ENCODE measurements at regions not wholly inside any gene's neighbourhood (a gene's known extent, or its start where the extent isn't known, plus 50 kb on each side); places are given as distances from the start of the nearest gene placed in this dataset.

DNA sequence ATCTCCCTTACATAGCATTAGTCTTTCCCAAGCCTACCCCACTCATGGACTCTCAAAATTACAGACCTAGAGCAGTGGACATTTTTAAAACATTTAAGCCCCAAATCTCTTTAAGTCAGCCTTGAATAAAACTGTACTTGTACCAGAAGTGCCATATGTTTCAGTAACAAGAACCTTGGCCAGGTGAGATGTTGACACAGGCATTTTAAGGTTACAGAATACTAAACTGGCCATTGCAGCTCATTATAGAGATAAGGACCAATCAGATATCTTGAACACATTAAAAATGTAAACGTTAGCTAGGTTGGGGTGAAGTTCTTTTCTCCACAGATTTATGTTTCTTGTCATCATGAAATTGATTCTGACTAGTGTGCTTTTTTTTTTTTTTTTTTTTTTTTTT, 103.8 kb upstream of the MIER3 start:
- no peak for DNase-seq (ENCODE audit: low read depth in 2 of 2)
- no peak overlapping the region for H3K4me3 ChIP-seq (replicated peaks in 1 of 2; ENCODE audit: low read depth in 2 of 2, low read length in 2 of 2)
- no peak for TF ChIP-seq CTCF (IDR thresholded peaks at IDR 0.05; ENCODE audit: low read depth, low read length)

GRCh38 chr5:57063773-57064172, 110.1 kb upstream of the GPBP1 start:
- no peak for TF ChIP-seq CTCF (IDR thresholded peaks at IDR 0.05; ENCODE audit: low read depth, low read length)
- no peak overlapping the region for H3K4me3 ChIP-seq (replicated peaks in 1 of 2; ENCODE audit: low read depth in 2 of 2, low read length in 2 of 2)
- no peak for DNase-seq (ENCODE audit: low read depth in 2 of 2)

DNA sequence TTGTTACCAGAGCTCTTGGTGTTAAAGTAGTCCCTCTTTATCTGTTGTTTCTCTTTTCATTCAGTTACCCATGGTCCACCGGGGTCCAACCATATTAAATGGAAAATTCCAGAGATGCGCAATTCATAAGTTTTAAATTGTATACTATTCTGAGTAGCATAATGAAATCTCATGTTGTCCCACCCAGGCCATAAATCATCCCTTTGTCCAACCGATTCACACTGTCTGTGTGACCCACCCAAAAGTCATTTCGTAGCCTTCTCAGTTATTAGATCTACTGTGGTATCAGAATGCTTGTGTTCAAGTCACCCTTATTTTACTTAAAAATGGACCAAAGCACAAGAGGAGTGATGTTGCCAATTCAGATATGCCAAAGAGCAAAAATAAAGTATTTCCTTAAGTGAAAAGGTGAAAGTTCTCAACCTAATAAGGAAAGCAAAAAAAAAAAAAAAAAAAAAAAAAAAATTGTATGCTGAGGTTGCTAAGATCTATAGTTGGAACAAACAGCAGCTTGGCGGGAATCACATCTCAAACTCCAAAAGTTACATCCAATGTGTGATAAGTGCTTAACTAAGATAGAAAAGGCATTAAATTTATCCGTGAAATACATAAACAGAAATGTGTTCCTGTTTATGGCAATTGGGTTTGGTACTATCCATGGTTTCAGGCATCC, 106.8 kb upstream of the GPBP1 start:
- no peak for DNase-seq (ENCODE audit: low read depth in 2 of 2)
- H3K4me3 ChIP-seq (replicated peaks in 1 of 2; ENCODE audit: low read depth in 2 of 2, low read length in 2 of 2): no peak overlapping the region
- no peak for TF ChIP-seq CTCF (IDR thresholded peaks at IDR 0.05; ENCODE audit: low read depth, low read length)

- H3K4me3 ChIP-seq (replicated peaks in 1 of 2; ENCODE audit: low read depth in 2 of 2, low read length in 2 of 2): no peak overlapping the region
- DNase-seq (ENCODE audit: low read depth in 2 of 2): no peak
- TF ChIP-seq CTCF (IDR thresholded peaks at IDR 0.05; ENCODE audit: low read depth, low read length): no peak
Observed at GRCh38 chr5:57067597-57067924, 106.3 kb upstream of the GPBP1 start.

- DNase-seq (ENCODE audit: low read depth in 2 of 2): no peak
- no peak overlapping the region for H3K4me3 ChIP-seq (replicated peaks in 1 of 2; ENCODE audit: low read depth in 2 of 2, low read length in 2 of 2)
- no peak for TF ChIP-seq CTCF (IDR thresholded peaks at IDR 0.05; ENCODE audit: low read depth, low read length)
Observed at GRCh38 chr5:57069115-57069835, 104.6 kb upstream of the GPBP1 start.

- DNase-seq (ENCODE audit: low read depth in 2 of 2): no peak
- no peak for TF ChIP-seq CTCF (IDR thresholded peaks at IDR 0.05; ENCODE audit: low read depth, low read length)
- no peak overlapping the region for H3K4me3 ChIP-seq (replicated peaks in 1 of 2; ENCODE audit: low read depth in 2 of 2, low read length in 2 of 2)
Observed at GRCh38 chr5:57072218-57072892, 101.5 kb upstream of the GPBP1 start.
